ENCODE measurements at regions not wholly inside any gene's neighbourhood (a gene's known extent, or its start where the extent isn't known, plus 50 kb on each side); places are given as distances from the start of the nearest gene placed in this dataset.
"Not testable (repeated sequence)": the region's sequence is repeated elsewhere in the genome, so short reads cannot be mapped to it uniquely, and the experiment has no call there.

- Mint-ChIP-seq H3K36me3 (ENCODE audit: low read depth, unreplicated experiment) (no peaks in the 10 kb centered on the region), H3K27ac (ENCODE audit: unreplicated experiment) (no peak overlapping the region), H3K4me1 (ENCODE audit: unreplicated experiment) (peaks cover 13% of the 10 kb centered on the region), H3K4me3 (ENCODE audit: unreplicated experiment) (no peak overlapping the region), H3K9me3 (ENCODE audit: unreplicated experiment) (no peaks in the 10 kb centered on the region), H3K27me3 (ENCODE audit: unreplicated experiment) (no peaks in the 10 kb centered on the region)
- no peak for DNase-seq (ENCODE audit: low spot score)
- no peak for TF ChIP-seq CTCF (IDR thresholded peaks at IDR 0.05; ENCODE audit: unreplicated experiment)
Measured at GRCh38 chr11:97691061-97691460, 1301.2 kb downstream of the JRKL start.

GRCh38 chr11:97702951-97703350 is 1313.1 kb downstream of the JRKL start:
- DNase-seq (ENCODE audit: low spot score) = no peak
- Mint-ChIP-seq H3K36me3 (ENCODE audit: low read depth, unreplicated experiment) (no peaks in the 10 kb centered on the region), H3K4me3 (ENCODE audit: unreplicated experiment) (no peak overlapping the region), H3K27ac (ENCODE audit: unreplicated experiment) (no peak overlapping the region), H3K27me3 (ENCODE audit: unreplicated experiment) (no peaks in the 10 kb centered on the region), H3K4me1 (ENCODE audit: unreplicated experiment) (peaks cover 4% of the 10 kb centered on the region), H3K9me3 (ENCODE audit: unreplicated experiment) (no peaks in the 10 kb centered on the region)
- TF ChIP-seq CTCF (IDR thresholded peaks at IDR 0.05; ENCODE audit: unreplicated experiment) = no peak

- Mint-ChIP-seq H3K27ac (ENCODE audit: unreplicated experiment) (no peak overlapping the region), H3K27me3 (ENCODE audit: unreplicated experiment) (no peaks in the 10 kb centered on the region), H3K4me1 (ENCODE audit: unreplicated experiment) (peaks cover 4% of the 10 kb centered on the region), H3K4me3 (ENCODE audit: unreplicated experiment) (no peak overlapping the region), H3K36me3 (ENCODE audit: low read depth, unreplicated experiment) (no peaks in the 10 kb centered on the region), H3K9me3 (ENCODE audit: unreplicated experiment) (no peaks in the 10 kb centered on the region)
- DNase-seq (ENCODE audit: low spot score) = no peak
- no peak for TF ChIP-seq CTCF (IDR thresholded peaks at IDR 0.05; ENCODE audit: unreplicated experiment)
Measured at GRCh38 chr11:97703851-97704250, 1314.0 kb downstream of the JRKL start.

- H3K27ac Mint-ChIP-seq (ENCODE audit: unreplicated experiment); H3K9me3 Mint-ChIP-seq (ENCODE audit: unreplicated experiment); H3K4me3 Mint-ChIP-seq (ENCODE audit: unreplicated experiment); H3K36me3 Mint-ChIP-seq (ENCODE audit: low read depth, unreplicated experiment); DNase-seq (ENCODE audit: low spot score); H3K27me3 Mint-ChIP-seq (ENCODE audit: unreplicated experiment); H3K4me1 Mint-ChIP-seq (ENCODE audit: unreplicated experiment): not testable (repeated sequence)
Measured at GRCh38 chr11:97705441-97705840, 1315.3 kb upstream of the CNTN5 start.

GRCh38 chr11:97717922-97718321 is 1302.8 kb upstream of the CNTN5 start:
- no peak for DNase-seq (ENCODE audit: low spot score)
- H3K27ac Mint-ChIP-seq (ENCODE audit: unreplicated experiment) = no peak overlapping the region
- TF ChIP-seq CTCF (IDR thresholded peaks at IDR 0.05; ENCODE audit: unreplicated experiment) = no peak
- no peaks in the 10 kb centered on the region for H3K4me1 Mint-ChIP-seq (ENCODE audit: unreplicated experiment)
- H3K9me3 Mint-ChIP-seq (ENCODE audit: unreplicated experiment) = no peaks in the 10 kb centered on the region
- H3K4me3 Mint-ChIP-seq (ENCODE audit: unreplicated experiment) = no peak overlapping the region
- H3K27me3 Mint-ChIP-seq (ENCODE audit: unreplicated experiment) = no peaks in the 10 kb centered on the region
- no peaks in the 10 kb centered on the region for H3K36me3 Mint-ChIP-seq (ENCODE audit: low read depth, unreplicated experiment)

- H3K27ac Mint-ChIP-seq (ENCODE audit: unreplicated experiment) = no peak overlapping the region
- no peak for DNase-seq (ENCODE audit: low spot score)
Measured at GRCh38 chr11:97722065-97722464, 1298.7 kb upstream of the CNTN5 start.

More at GRCh38 chr11:97722065-97722464, 1298.7 kb upstream of the CNTN5 start:
- no peak for TF ChIP-seq CTCF (IDR thresholded peaks at IDR 0.05; ENCODE audit: unreplicated experiment)
- no peaks in the 10 kb centered on the region for H3K9me3 Mint-ChIP-seq (ENCODE audit: unreplicated experiment)
- no peaks in the 10 kb centered on the region for H3K27me3 Mint-ChIP-seq (ENCODE audit: unreplicated experiment)
- H3K4me3 Mint-ChIP-seq (ENCODE audit: unreplicated experiment) = no peak overlapping the region
- no peaks in the 10 kb centered on the region for H3K4me1 Mint-ChIP-seq (ENCODE audit: unreplicated experiment)
- H3K36me3 Mint-ChIP-seq (ENCODE audit: low read depth, unreplicated experiment) = no peaks in the 10 kb centered on the region
